ENCODE measurements at regions not wholly inside any gene's neighbourhood (a gene's known extent, or its start where the extent isn't known, plus 50 kb on each side); places are given as distances from the start of the nearest gene placed in this dataset.

- no peak for DNase-seq
These were observed 265.2 kb downstream of the GADD45G start for GRCh38 chr9:89869793-89870580.

GRCh38 chr9:89871871-89872331, 267.1 kb downstream of the GADD45G start:
- DNase-seq = no peak

GRCh38 chr9:89872426-89872912, 267.7 kb downstream of the GADD45G start:
- DNase-seq = no peak

- no peak for DNase-seq
These were observed 268.3 kb downstream of the GADD45G start for GRCh38 chr9:89872913-89873707.

- no peak for DNase-seq
These were observed 269.0 kb downstream of the GADD45G start for GRCh38 chr9:89873801-89874200.

GRCh38 chr9:89874351-89875321, 269.8 kb downstream of the GADD45G start:
- DNase-seq = peak; percentile 44

GRCh38 chr9:89877051-89878002, 272.5 kb downstream of the GADD45G start:
- peak; percentile 46 for DNase-seq

- DNase-seq = no peak
These were observed 273.2 kb downstream of the GADD45G start for GRCh38 chr9:89878003-89878411.

GRCh38 chr9:89878687-89879086, 273.9 kb downstream of the GADD45G start:
- DNase-seq = no peak

- no peak for DNase-seq
These were observed 274.5 kb downstream of the GADD45G start for GRCh38 chr9:89879276-89879675.

- no peak for DNase-seq
These were observed 274.9 kb downstream of the GADD45G start for GRCh38 chr9:89879701-89880100.

GRCh38 chr9:89880161-89880560, 275.3 kb downstream of the GADD45G start:
- DNase-seq = no peak

GRCh38 chr9:89880721-89881120, 275.9 kb downstream of the GADD45G start:
- DNase-seq = no peak

- DNase-seq = no peak
These were observed 276.6 kb downstream of the GADD45G start for GRCh38 chr9:89881431-89881830.

- DNase-seq = no peak
These were observed 278.1 kb downstream of the GADD45G start for GRCh38 chr9:89882930-89883361.

GRCh38 chr9:89883401-89884341, 278.9 kb downstream of the GADD45G start:
- no peak for DNase-seq

- no peak for DNase-seq
These were observed 279.7 kb downstream of the GADD45G start for GRCh38 chr9:89884356-89885083.

GRCh38 chr9:89885156-89885555, 280.3 kb downstream of the GADD45G start:
- DNase-seq = no peak

- DNase-seq = no peak
These were observed 281.5 kb downstream of the GADD45G start for GRCh38 chr9:89886281-89886700.

All from NCI-H82 (cell line).